Fibroblast of lung (primary cell): ENCODE measurements at regions not wholly inside any gene's neighbourhood (a gene's known extent, or its start where the extent isn't known, plus 50 kb on each side); places are given as distances from the start of the nearest gene placed in this dataset.

ENCODE experiments used
- EZH2 ChIP-seq: IDR thresholded peaks from 2 replicates; pipeline ENCODE4 v1.5.1; 2012; ENCODE audit warnings: low read length, control low read depth, mild to moderate bottlenecking; ENCODE audit errors: missing control alignments
- TF ChIP-seq, protein P1 (sequence below), 2 donors: IDR thresholded peaks in 1 of 2; conservative IDR thresholded peaks in 1 of 2; 1 replicate in 1 of 2; 2 replicates in 1 of 2; pipeline ENCODE4 v1.5.1; 2011 to 2012; ENCODE audit warnings: low read length in 2 of 2, control low read depth in 1 of 2, inconsistent platforms in 1 of 2, low read depth in 1 of 2, mild to moderate bottlenecking in 1 of 2

DNA sequence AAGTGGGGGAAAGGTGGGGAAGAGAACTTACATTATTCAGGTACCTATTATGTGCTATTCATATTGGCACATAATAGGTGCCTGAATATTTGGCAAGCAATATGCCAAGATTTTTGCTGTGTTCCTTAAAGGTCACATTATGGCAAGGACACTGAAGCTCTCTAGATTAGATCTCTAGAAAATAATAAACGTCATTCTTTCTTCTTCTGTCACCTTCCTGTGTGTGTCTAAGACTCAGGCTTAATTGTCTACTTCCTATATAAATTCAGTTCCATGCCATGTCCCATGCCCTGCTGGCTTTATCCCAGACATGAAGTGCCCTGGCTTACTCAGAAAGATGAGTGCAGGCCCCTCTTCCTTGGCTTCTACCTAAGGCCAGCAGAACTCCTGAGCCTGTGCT is 191.1 kb upstream of the CTAGE1 start:
- TF ChIP-seq, protein P1, sequence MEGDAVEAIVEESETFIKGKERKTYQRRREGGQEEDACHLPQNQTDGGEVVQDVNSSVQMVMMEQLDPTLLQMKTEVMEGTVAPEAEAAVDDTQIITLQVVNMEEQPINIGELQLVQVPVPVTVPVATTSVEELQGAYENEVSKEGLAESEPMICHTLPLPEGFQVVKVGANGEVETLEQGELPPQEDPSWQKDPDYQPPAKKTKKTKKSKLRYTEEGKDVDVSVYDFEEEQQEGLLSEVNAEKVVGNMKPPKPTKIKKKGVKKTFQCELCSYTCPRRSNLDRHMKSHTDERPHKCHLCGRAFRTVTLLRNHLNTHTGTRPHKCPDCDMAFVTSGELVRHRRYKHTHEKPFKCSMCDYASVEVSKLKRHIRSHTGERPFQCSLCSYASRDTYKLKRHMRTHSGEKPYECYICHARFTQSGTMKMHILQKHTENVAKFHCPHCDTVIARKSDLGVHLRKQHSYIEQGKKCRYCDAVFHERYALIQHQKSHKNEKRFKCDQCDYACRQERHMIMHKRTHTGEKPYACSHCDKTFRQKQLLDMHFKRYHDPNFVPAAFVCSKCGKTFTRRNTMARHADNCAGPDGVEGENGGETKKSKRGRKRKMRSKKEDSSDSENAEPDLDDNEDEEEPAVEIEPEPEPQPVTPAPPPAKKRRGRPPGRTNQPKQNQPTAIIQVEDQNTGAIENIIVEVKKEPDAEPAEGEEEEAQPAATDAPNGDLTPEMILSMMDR (conservative IDR thresholded peaks at IDR 0.05 in 1 of 2, IDR thresholded peaks at IDR 0.05 in 1 of 2; ENCODE audit: low read depth in 1 of 2, low read length in 2 of 2), result no peak
- TF ChIP-seq EZH2, result no peak
